ENCODE measurements at regions not wholly inside any gene's neighbourhood (a gene's known extent, or its start where the extent isn't known, plus 50 kb on each side); places are given as distances from the start of the nearest gene placed in this dataset.

- TF ChIP-seq CTCF (conservative IDR thresholded peaks at IDR 0.05; ENCODE audit: low read depth, low read length) (no peak), EZH2 (IDR thresholded peaks at IDR 0.05; ENCODE audit: low read length, unreplicated experiment) (no peak), EZH2phosphoT487 (IDR thresholded peaks at IDR 0.05; ENCODE audit: borderline replicate concordance, low read length) (no peak)
Measured at GRCh38 chr1:186540521-186540920, 79.6 kb upstream of the PDC start.

Measured in PC-3 (cell line).